ENCODE measurements at regions not wholly inside any gene's neighbourhood (a gene's known extent, or its start where the extent isn't known, plus 50 kb on each side); places are given as distances from the start of the nearest gene placed in this dataset.

GRCh38 chr14:45373877-45374276 lies 120.9 kb upstream of the MIS18BP1 start:
- ATAC-seq, result no peak
- no peak for TF ChIP-seq TSHZ2 (CRISPR knock-in tag; IDR thresholded peaks at IDR 0.05)
- no peak for TF ChIP-seq ZFP3 (CRISPR knock-in tag; IDR thresholded peaks at IDR 0.05)

- no peak for TF ChIP-seq TOX (CRISPR knock-in tag; IDR thresholded peaks at IDR 0.05; ENCODE audit: borderline replicate concordance)
- no peak for TF ChIP-seq ZC3H10 (CRISPR knock-in tag; IDR thresholded peaks at IDR 0.05)
- no peak for TF ChIP-seq ARNTL (CRISPR knock-in tag; IDR thresholded peaks at IDR 0.05; ENCODE audit: borderline replicate concordance, low read depth)
- no peak for TF ChIP-seq GLIS3 (CRISPR knock-in tag; IDR thresholded peaks at IDR 0.05)
- TF ChIP-seq ZFP3 (CRISPR knock-in tag; IDR thresholded peaks at IDR 0.05), result no peak
- no peak for TF ChIP-seq ESRRG (CRISPR knock-in tag; IDR thresholded peaks at IDR 0.05)
- TF ChIP-seq OSR1 (CRISPR knock-in tag; IDR thresholded peaks at IDR 0.05), result no peak
- TF ChIP-seq PPARA (CRISPR knock-in tag; IDR thresholded peaks at IDR 0.05; ENCODE audit: borderline replicate concordance), result no peak
- no peak for TF ChIP-seq PATZ1 (CRISPR knock-in tag; IDR thresholded peaks at IDR 0.05; ENCODE audit: borderline replicate concordance)
- TF ChIP-seq RARB (CRISPR knock-in tag; IDR thresholded peaks at IDR 0.05), result no peak
- TF ChIP-seq POU6F1 (CRISPR knock-in tag; IDR thresholded peaks at IDR 0.05; ENCODE audit: borderline replicate concordance, low read depth), result no peak
- TF ChIP-seq ISL1 (CRISPR knock-in tag; IDR thresholded peaks at IDR 0.05), result no peak
- TF ChIP-seq ZFP30 (CRISPR knock-in tag; IDR thresholded peaks at IDR 0.05), result no peak
- no peak for TF ChIP-seq SNAI2 (CRISPR knock-in tag; IDR thresholded peaks at IDR 0.05)
- TF ChIP-seq TCF4 (CRISPR knock-in tag; IDR thresholded peaks at IDR 0.05; ENCODE audit: borderline replicate concordance), result no peak
- TF ChIP-seq CSDC2 (CRISPR knock-in tag; IDR thresholded peaks at IDR 0.05), result no peak
- TF ChIP-seq ZNF565 (CRISPR knock-in tag; conservative IDR thresholded peaks at IDR 0.05; ENCODE audit: low read depth), result no peak
- TF ChIP-seq CREB5 (CRISPR knock-in tag; IDR thresholded peaks at IDR 0.05; ENCODE audit: low read depth), result no peak
- no peak for TF ChIP-seq ZNF70 (CRISPR knock-in tag; IDR thresholded peaks at IDR 0.05)
- TF ChIP-seq ZNF8 (CRISPR knock-in tag; IDR thresholded peaks at IDR 0.05), result no peak
- no peak for ATAC-seq
Measured at GRCh38 chr14:45364565-45365156, 111.7 kb upstream of the MIS18BP1 start.

GRCh38 chr14:45362505-45362904 lies 109.5 kb upstream of the MIS18BP1 start:
- ATAC-seq, result no peak
- TF ChIP-seq ARNTL (CRISPR knock-in tag; IDR thresholded peaks at IDR 0.05; ENCODE audit: borderline replicate concordance, low read depth) (no peak), ZNF8 (CRISPR knock-in tag; IDR thresholded peaks at IDR 0.05) (no peak), ZNF565 (CRISPR knock-in tag; conservative IDR thresholded peaks at IDR 0.05; ENCODE audit: low read depth) (no peak), TSHZ2 (CRISPR knock-in tag; IDR thresholded peaks at IDR 0.05) (no peak), ISL1 (CRISPR knock-in tag; IDR thresholded peaks at IDR 0.05) (no peak), ZNF70 (CRISPR knock-in tag; IDR thresholded peaks at IDR 0.05) (no peak), POU6F1 (CRISPR knock-in tag; IDR thresholded peaks at IDR 0.05; ENCODE audit: borderline replicate concordance, low read depth) (no peak), PATZ1 (CRISPR knock-in tag; IDR thresholded peaks at IDR 0.05; ENCODE audit: borderline replicate concordance) (no peak), TCF4 (CRISPR knock-in tag; IDR thresholded peaks at IDR 0.05; ENCODE audit: borderline replicate concordance) (no peak), ZFP30 (CRISPR knock-in tag; IDR thresholded peaks at IDR 0.05) (no peak), BACH2 (CRISPR knock-in tag; IDR thresholded peaks at IDR 0.05; ENCODE audit: borderline replicate concordance) (no peak), ESRRG (CRISPR knock-in tag; IDR thresholded peaks at IDR 0.05) (no peak), GLIS3 (CRISPR knock-in tag; IDR thresholded peaks at IDR 0.05) (no peak), ZFP3 (CRISPR knock-in tag; IDR thresholded peaks at IDR 0.05) (no peak)
